GM18507 (cell line): ENCODE measurements at regions not wholly inside any gene's neighbourhood (a gene's known extent, or its start where the extent isn't known, plus 50 kb on each side); places are given as distances from the start of the nearest gene placed in this dataset.
"Not testable (repeated sequence)": the region's sequence is repeated elsewhere in the genome, so short reads cannot be mapped to it uniquely, and the experiment has no call there.

Experiments
- DNase-seq: peaks from one replicate; pipeline ENCODE4 v3.0.0; 2011; ENCODE audit warnings: low read depth; ENCODE audit not compliant: insufficient read length; ENCODE audit errors: extremely low spot score
- FAIRE-seq: peaks from 2 replicates; lab custom pipeline; 2011; peaks lifted over from hg19 to GRCh38; lab: Jason Lieb, UNC

DNA sequence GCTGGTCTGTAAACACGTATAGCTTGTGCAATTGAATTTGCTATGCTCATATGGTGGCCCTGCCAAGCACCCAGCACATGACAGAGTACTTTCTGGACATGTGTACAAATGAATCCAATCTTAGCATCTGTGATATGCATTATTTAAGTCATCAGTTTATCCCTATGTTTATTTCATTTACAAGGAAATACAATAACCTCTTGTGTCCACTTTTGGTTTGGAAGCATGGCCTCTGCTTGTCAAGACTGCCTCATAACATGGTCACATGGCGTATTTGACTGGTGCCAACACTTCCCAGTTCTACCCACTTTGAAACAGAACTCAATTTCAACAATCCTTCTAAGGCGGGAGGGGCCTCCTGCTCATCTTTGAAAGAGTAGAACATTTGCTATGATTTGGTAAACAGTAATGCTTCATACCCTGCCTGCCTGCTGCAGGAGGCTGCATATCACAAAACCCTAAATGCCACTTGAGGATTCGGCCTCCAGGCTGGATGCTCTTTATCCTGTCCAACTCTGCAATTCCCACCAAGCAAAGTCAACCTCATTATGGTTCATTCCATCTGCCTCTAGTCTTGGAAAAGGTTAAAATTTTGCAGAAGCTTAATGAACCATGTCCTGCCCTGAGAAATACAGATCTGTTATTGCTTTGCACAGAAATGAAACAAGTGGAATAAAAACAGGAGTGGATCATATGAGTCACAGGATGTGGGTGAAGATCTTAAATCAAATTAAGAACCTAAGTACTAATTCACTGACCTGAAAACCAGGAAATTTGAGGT lies 151.3 kb downstream of the CYSLTR2 start:
- FAIRE-seq (no peak), DNase-seq (no peak)

DNA sequence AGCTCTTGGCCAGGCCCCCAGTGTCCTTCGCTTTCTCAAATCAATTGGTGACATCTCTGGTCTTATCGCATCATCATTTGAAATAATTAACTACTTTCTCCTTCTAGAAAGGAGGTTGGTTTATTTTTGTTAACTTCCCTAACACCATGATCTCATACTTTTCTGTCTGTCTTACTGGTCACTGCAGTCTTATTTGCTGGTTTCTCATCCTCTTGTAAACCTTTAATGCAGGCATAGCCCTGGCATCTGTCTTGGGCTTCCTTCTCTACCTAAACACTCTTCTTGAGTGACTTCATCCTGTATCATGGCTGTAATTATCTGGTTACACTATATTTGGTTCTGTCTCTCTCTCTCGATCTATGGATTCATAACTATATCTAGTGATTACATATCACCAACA lies 152.8 kb downstream of the CYSLTR2 start:
- no peak for DNase-seq
- no peak for FAIRE-seq

DNA sequence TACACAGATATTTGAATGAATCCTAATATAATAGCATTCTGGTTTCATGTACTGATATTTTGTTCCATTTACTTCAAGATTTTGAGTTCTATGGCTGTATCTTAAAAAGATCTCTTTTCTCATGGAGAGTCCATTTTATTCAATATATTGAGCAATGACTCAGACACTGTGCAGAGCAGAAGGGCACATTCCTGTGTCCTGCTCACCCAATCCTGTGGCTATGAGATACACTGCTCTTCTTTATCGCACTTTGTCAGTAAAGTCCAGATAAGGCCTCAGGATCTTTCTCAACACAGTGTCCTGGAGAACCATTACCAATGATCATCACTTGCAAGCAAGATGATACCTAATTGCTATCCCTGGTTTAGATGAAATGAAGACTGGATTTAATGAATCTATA lies 155.0 kb downstream of the CYSLTR2 start:
- DNase-seq (no peak), FAIRE-seq (no peak)

DNA sequence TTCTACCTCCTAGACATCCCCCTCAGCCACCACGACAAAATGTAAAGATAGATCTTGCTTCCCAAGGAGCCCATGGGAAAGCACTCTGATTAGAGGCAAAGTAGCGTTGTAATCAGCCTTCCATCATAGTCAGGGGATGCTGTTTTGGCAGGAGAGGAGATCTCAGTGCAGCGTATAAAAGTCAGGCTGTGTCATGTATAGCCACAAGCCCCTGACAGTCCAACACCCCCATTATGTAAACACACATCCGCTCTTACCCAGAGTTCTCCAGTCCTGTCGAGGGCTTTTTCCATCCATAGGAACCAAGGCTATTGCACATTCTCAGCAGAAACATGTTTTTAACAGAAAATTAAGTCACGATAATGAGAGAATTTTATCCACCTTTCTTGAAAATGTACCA lies 156.3 kb downstream of the CYSLTR2 start:
- no peak for DNase-seq
- no peak for FAIRE-seq

DNA sequence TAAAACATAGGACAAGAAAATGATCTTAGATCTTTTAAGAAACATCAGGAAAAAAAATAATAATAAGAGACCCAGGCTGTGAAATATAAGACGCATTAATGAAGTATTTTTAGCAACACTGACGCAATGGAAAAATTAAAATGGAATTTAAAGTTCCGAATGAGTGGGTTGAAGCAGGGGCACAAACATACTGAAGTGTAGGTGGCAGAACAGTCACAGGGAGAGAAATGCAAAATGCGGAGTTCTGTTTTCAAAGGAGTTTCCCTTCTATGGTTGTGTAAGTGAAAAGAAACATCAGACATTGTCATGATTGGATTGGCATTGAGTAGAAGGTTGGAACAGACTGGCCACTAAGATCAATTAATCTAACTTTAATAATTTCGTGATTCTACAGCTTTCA lies 159.8 kb downstream of the CYSLTR2 start:
- FAIRE-seq (no peak), DNase-seq (no peak)

DNA sequence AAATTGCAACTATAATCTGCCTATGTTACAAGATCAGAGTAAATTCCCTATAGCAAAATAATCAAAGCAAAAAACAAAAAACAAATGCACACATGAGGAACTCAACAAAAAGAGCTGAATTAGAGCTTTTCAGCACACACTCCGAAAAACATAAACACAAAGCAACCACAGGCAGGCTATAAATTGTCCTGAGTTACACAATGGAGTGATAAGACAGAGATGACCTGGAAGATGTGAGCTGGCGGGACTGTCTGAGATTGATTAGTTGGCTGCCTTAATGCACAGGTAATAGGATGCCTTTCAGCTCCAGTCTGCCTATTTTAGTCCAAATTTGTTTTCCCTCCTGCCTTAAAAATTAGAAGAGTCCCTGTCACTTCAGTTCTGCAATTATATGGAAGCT lies 159.0 kb upstream of the FNDC3A start:
- FAIRE-seq: no peak
- no peak for DNase-seq

DNA sequence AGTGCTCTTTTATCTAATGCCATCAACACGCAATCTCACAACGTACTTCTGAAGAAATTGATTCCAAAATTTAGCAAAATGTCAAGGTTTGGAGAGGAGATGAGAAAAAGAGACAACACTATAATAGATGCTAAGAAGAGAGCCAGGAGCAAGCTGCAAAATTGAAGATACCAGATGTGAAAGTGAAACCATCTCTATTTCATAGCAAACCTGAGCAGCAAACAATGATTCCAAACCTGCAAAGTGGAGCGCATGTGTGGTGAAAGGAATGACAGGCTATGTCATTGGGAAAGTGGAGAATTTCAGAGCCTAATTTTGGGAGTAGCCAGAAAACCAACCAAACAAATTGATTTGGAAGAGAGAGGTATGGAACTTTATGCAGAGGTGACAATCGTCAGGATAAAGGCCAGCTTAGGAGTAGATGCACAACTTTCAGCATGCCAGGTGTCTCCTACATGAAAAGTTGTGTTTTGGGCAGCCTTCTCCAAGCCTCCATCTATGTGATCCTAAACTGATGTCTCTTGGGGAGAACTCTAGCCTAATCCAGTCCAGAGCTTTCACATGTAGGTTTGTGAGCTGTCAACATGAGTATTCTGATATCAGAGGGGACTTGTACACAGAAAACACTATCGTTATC lies 158.4 kb upstream of the FNDC3A start:
- FAIRE-seq: no peak

DNA sequence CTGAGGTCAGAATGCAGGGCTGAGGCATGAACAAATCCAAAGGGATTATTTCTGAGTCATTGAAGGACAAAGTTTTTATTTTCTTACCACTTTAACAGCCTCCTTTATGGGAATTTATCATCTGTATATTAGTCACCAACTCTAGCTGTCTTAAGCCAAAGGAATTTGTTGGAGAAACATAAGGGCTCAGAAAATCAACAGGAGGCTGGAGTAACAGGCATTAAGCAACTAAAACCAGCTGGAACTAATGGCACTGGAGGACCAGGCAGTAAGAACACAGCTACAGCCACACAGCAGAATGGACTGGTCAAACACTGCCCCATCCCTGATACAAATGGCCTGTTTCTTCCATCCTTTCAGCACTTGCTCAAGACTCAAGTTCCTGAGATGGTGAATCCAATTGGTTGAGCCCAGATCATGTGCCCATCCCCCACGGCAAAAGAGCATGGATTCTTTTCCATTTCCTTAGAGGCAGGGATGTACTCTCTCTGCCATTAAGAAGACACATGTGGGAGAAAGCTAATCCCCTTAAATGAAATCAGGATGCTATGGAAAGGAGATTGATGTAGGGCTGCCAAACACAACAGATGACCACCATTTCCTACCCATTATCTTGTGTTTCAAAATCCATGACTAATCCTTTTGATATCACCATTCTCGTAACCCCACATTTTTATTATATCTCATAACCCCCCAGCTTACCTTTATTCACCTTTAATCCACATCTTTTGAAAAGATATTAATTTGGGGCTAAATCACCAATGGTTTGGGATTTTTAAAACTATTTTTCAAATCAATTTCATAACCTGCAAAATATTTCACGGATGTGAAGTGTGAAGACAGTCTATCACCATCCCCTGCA lies 157.0 kb upstream of the FNDC3A start:
- FAIRE-seq (no peak), DNase-seq (no peak)

More for the DNA sequence above, 158.4 kb upstream of the FNDC3A start:
- no peak for DNase-seq

DNA sequence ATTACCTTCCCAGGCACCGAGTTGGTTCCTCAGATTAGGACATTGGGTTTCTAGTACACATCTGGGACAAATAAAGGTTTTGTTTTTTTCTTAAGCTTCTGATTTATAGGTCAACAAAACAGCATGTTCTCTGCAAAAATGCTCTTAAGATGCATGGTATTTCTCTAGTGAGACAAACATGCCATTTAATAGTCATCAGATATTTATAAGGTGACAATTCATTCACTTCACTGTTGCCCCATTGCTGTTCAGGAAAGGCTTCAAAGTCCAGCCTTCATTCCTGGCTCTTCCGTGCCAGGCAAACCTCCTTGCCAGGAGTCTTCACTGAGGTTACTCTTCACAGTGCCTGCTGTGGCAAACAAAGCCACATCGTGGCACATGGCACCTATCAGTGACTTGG lies 156.3 kb upstream of the FNDC3A start:
- DNase-seq (no peak), FAIRE-seq (no peak)

DNA sequence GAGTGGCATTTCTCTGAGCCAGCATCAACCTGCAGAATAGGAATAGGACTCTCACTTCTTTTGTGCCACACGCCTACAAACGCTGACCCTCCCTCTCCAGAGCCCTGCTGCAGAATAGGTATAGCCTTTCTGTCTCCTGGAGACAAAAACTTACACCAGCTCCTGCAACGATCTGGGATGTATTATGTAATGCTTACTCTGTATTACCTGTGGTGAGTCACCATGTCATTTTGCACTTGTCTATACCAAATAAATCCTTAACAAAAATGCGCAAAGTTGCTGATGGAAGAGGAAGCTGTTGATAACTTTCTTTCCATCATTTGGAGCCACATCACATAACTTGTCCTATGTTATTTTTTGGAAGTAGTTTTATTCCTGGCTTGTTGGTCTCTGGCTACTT lies 155.8 kb upstream of the FNDC3A start:
- no peak for DNase-seq
- no peak for FAIRE-seq

DNA sequence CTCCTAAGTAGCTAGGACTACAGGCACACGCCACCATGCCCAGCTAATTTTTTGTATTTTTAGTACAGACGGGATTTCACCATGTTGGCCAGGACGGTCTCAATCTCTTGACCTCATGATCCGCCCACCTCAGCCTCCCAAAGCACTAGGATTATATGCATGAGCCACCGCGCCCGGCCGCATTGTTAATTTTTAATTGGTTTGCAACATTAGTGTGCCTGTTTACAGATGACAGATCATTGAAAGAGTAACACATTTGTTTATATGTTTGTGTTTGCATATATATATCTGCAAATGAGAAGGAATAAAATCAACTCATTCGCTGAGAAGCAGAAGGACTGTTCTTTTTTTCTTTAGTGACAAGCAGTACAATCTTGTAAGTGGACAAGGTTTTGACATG lies 152.2 kb upstream of the FNDC3A start:
- DNase-seq, FAIRE-seq: not testable (repeated sequence)

DNA sequence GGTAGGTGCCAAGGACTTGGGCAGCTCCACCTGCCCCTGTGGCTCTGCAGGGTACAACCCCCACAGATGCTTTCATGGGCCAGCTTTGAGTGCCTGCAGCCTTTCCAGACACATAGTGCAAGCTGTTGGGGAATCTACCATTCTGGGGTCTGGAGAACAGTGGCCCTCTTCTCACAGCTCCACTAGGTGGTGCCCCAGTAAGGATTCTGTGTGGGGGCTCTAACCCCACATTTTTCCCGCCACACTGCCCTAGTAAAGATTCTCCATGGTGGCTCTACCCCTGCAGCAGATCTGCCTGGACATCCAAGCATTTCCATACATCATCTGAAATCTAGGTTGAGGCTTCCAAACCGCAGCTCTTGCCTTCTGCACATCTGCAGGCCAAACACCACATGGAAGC lies 149.7 kb upstream of the FNDC3A start:
- no peak for FAIRE-seq

DNA sequence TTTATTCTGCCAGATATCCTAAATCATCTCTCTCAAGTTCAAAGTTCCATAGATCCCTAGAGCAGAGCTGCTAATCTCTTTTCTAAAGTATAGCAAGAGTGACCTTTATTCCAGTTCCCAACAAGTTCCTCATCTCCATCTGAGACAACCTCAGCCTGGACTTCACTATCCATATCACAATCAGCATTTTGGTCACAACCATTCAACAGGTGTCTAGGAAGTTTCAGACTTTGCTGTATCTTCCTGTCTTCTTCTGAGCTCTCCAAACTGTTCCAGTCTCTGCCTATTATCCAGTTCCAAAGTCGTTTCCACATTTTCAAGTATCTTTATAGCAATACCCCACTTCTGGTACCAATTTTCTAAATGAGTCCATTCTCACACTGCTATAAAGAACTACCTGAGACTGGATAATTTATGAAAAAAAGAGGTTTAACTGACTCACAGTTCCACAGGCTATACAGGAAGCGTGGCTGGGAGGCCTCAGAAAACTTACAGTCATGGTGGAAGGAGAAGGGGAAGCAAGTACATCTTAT lies 148.7 kb upstream of the FNDC3A start:
- FAIRE-seq: not testable (repeated sequence)

More for the DNA sequence above, 149.7 kb upstream of the FNDC3A start:
- no peak for DNase-seq

DNA sequence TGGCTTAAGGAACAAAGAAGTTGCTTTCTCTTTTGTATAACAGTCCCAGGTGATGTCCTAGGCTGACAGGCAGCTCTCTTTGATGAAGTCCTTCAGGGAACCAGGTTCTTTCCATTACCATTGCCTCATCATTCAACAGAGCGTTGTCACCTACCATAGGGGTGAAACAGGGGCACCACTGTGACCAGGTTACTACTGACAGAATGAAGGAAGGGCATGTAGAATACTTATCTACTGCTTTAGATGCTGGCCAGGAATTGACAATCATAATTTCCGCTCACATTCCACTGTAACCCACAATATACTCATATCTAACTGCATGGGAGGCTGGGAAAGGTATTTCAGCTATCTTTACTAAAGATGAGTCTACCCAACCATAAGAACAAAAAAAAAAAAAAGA lies 148.0 kb upstream of the FNDC3A start:
- FAIRE-seq: no peak
- DNase-seq: no peak

More for the DNA sequence above, 148.7 kb upstream of the FNDC3A start:
- DNase-seq: not testable (repeated sequence)

DNA sequence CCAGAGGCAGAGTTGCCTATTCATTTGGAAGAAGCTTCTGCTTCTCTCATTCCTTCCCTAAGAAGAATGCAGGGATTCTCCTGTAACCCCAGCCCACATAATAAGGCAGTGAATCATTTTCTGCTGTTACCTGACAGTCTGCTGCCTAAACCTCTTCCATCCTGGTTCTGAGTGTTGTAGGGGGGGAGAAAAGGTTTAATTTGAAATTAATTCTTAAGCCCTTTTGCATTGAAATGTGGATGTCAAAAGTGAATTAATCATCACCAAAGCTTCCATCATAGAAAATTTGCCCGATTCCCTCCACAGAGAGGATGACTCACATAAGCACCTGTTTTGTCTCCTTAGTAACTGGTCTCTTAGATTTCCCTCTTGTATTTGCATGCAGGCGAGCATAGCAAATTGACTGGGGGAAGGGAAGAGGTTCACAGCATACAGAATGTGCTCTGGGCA lies 146.7 kb upstream of the FNDC3A start:
- FAIRE-seq: no peak

DNA sequence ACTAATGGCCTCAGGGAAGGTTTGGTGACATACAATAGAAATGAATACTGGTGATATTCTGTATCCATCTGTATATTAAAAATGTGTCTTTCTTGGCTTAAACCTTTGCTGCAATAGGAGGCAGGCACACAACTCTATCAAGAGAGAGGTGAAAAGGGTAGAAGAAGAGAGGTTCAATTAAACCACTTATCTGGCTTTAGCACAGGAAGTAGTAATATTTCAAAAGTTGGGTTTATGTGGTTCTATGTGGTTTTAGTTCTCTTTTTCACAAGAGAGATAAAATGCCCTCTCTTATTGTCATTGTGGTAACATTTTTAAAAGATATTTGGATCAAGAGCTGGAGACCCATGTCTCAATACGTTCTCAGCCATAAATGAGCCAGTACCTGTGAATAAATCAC lies 146.2 kb upstream of the FNDC3A start:
- no peak for DNase-seq
- FAIRE-seq: peak; percentile 18

More for the DNA sequence above, 146.7 kb upstream of the FNDC3A start:
- DNase-seq: no peak

DNA sequence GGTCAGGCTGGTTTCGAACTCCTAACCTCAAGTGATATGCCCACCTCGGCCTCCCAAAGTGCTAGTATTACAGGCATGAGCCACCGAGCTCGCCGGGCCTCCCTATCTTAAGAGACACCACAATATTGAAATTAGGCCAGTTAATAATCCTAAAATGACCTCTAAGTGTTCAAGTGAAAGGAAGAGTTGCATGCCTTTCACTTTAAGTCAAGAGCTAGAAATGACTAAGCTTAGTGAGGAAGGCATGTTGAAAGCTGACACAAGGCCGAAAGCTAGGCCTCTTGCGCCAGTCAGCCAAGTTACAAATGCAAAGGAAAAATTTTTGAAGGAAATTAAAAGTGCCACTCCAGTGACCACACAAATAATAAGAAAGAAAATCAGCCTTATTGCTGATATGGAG lies 144.5 kb upstream of the FNDC3A start:
- peak; percentile 45 for FAIRE-seq

DNA sequence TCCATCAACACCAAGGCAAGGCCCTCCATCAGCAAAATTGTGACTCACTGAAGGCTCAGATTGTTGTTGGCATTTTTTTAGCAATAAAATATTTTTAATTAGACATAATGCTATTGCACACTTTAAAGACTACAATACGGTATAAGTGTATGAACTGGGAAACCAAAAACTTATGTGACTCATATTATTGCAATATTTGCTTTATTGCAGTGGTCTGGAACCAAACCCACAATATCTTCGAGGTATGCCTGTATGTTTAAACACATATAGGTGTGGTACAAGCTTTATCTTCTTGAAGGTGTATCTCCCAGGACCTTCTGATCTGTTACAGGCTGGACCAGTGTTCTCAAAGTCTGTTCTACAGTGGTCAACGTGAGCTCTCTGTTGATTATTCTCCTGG lies 142.3 kb upstream of the FNDC3A start:
- no peak for FAIRE-seq
- no peak for DNase-seq

More for the DNA sequence above, 144.5 kb upstream of the FNDC3A start:
- DNase-seq: no peak

DNA sequence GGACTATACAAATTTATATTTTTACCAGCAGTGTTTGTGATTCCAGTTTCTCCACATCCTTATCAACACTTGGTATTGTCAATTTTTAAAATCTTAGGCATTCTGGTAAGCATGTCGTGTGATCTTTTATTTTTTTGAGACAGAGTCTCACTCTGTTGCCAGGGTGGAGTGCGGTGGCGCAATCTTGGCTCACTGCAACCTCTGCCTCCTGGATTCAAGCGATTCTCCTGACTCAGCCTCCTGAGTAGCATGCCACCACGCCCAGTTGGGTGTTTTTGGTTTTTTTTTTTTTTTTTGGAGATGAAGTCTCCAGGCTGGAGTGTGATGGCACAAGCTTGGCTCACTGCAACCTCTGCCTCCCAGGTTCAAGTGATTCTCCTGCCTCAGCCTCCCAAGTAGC lies 140.4 kb upstream of the FNDC3A start:
- FAIRE-seq, DNase-seq: not testable (repeated sequence)
